ENCODE measurements at regions not wholly inside any gene's neighbourhood (a gene's known extent, or its start where the extent isn't known, plus 50 kb on each side); places are given as distances from the start of the nearest gene placed in this dataset.

GRCh38 chr17:70767102-70767701, 597.9 kb downstream of the KCNJ2 start:
- H3K27me3 Mint-ChIP-seq (ENCODE audit: insufficient read depth, unreplicated experiment), result peaks cover 9% of the 10 kb centered on the region
- TF ChIP-seq, protein P1, sequence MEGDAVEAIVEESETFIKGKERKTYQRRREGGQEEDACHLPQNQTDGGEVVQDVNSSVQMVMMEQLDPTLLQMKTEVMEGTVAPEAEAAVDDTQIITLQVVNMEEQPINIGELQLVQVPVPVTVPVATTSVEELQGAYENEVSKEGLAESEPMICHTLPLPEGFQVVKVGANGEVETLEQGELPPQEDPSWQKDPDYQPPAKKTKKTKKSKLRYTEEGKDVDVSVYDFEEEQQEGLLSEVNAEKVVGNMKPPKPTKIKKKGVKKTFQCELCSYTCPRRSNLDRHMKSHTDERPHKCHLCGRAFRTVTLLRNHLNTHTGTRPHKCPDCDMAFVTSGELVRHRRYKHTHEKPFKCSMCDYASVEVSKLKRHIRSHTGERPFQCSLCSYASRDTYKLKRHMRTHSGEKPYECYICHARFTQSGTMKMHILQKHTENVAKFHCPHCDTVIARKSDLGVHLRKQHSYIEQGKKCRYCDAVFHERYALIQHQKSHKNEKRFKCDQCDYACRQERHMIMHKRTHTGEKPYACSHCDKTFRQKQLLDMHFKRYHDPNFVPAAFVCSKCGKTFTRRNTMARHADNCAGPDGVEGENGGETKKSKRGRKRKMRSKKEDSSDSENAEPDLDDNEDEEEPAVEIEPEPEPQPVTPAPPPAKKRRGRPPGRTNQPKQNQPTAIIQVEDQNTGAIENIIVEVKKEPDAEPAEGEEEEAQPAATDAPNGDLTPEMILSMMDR (IDR thresholded peaks at IDR 0.05; ENCODE audit: unreplicated experiment), result peak; percentile 83
- no peak overlapping the region for H3K27ac Mint-ChIP-seq (ENCODE audit: low read depth, unreplicated experiment)
- ChIA-PET POLR2A (interaction anchor here (0.6 to 1.4 kb wide), 5 partner anchors 11 to 1822 kb away, joined by 3 to 7 read pairs (median 3); partner anchors contain the start of gene SOX9), CTCF (interaction anchor here (0.6 to 2.6 kb wide), 48 partner anchors 9 to 1870 kb away, joined by 3 to 21 read pairs (median 3); no protein-coding TSS in a partner anchor)
- no TSS peak for BruUV-seq (replicated peaks)
- DNase-seq (ENCODE audit: unreplicated experiment), result peak; percentile 48
- no peaks in the 10 kb centered on the region for H3K9me3 Mint-ChIP-seq (ENCODE audit: unreplicated experiment)
- no peak overlapping the region for H3K4me3 Mint-ChIP-seq (ENCODE audit: unreplicated experiment)
- intact Hi-C loops (cut with micrococcal nuclease), result loop anchor here (1.0 to 5.0 kb wide), 5 partner anchors 317 to 1773 kb away; no protein-coding TSS in a partner anchor
- no peaks in the 10 kb centered on the region for H3K36me3 Mint-ChIP-seq (ENCODE audit: insufficient read depth, unreplicated experiment)
- H3K4me1 Mint-ChIP-seq (ENCODE audit: insufficient read depth, unreplicated experiment), result no peaks in the 10 kb centered on the region

GRCh38 chr17:70769956-70770355, 600.6 kb downstream of the KCNJ2 start:
- BruUV-seq (replicated peaks), result no TSS peak
- H3K4me1 Mint-ChIP-seq (ENCODE audit: insufficient read depth, unreplicated experiment), result no peaks in the 10 kb centered on the region
- TF ChIP-seq, protein P1 (IDR thresholded peaks at IDR 0.05; ENCODE audit: unreplicated experiment), result no peak
- H3K36me3 Mint-ChIP-seq (ENCODE audit: insufficient read depth, unreplicated experiment), result no peaks in the 10 kb centered on the region
- DNase-seq (ENCODE audit: unreplicated experiment), result no peak
- peaks cover 9% of the 10 kb centered on the region for H3K27me3 Mint-ChIP-seq (ENCODE audit: insufficient read depth, unreplicated experiment)
- ChIA-PET CTCF (interaction anchor here (0.6 to 1.5 kb wide), 6 partner anchors 9 to 1532 kb away, joined by 3 to 5 read pairs (median 4); no protein-coding TSS in a partner anchor), POLR2A (interaction anchor here (0.5 kb wide), 1 partner anchor 562 kb away, joined by 3 read pairs; no protein-coding TSS in a partner anchor)
- H3K27ac Mint-ChIP-seq (ENCODE audit: low read depth, unreplicated experiment), result no peak overlapping the region
- H3K9me3 Mint-ChIP-seq (ENCODE audit: unreplicated experiment), result no peaks in the 10 kb centered on the region
- intact Hi-C loops (cut with micrococcal nuclease), result loop anchor here (5.0 kb wide), 1 partner anchor 467 kb away; no protein-coding TSS in a partner anchor
- H3K4me3 Mint-ChIP-seq (ENCODE audit: unreplicated experiment), result no peak overlapping the region

DNA sequence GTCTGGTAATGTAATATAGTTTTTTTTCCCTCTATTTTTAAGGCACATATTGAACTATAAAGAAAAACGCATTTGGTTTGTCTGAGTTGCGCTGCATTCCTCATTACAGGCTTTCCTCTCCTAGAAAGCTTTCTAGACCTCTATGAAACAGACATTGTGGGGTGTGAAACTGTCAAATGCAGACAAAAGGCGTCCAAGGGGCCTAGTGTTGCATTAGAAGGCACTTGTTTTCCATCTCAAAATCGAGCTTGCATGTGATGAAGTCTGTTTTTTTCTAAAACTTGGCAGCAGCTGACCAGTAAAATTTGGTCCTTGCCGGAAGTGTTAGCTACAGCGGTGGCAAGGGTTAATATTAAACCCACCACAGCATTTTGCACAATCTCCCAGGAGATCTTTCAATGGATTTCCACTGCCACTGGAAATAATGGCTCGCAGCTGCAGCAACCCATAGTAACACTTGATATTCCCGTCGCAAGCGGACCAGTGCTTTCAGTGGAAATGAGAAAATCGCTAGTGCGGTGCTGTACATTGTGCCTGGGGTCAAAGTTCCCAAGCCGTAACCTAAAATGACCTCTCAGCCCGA, 602.6 kb downstream of the KCNJ2 start:
- H3K36me3 Mint-ChIP-seq (ENCODE audit: insufficient read depth, unreplicated experiment), result no peaks in the 10 kb centered on the region
- H3K9me3 Mint-ChIP-seq (ENCODE audit: unreplicated experiment), result no peaks in the 10 kb centered on the region
- H3K27ac Mint-ChIP-seq (ENCODE audit: low read depth, unreplicated experiment), result no peak overlapping the region
- TF ChIP-seq, protein P1 (IDR thresholded peaks at IDR 0.05; ENCODE audit: unreplicated experiment), result no peak
- CTCF ChIA-PET, result interaction anchor here (0.6 kb wide), 1 partner anchor 313 kb away, joined by 3 read pairs; no protein-coding TSS in a partner anchor
- no peak for DNase-seq (ENCODE audit: unreplicated experiment)
- BruUV-seq (replicated peaks), result no TSS peak
- POLR2A ChIA-PET, result no interaction called here
- H3K27me3 Mint-ChIP-seq (ENCODE audit: insufficient read depth, unreplicated experiment), result no peaks in the 10 kb centered on the region
- H3K4me3 Mint-ChIP-seq (ENCODE audit: unreplicated experiment), result no peak overlapping the region
- intact Hi-C loops (cut with micrococcal nuclease), result no loop called here
- H3K4me1 Mint-ChIP-seq (ENCODE audit: insufficient read depth, unreplicated experiment), result no peaks in the 10 kb centered on the region

- CTCF ChIA-PET, result no interaction called here
- BruUV-seq (replicated peaks), result no TSS peak
- H3K27ac Mint-ChIP-seq (ENCODE audit: low read depth, unreplicated experiment), result no peak overlapping the region
- no peaks in the 10 kb centered on the region for H3K36me3 Mint-ChIP-seq (ENCODE audit: insufficient read depth, unreplicated experiment)
- no peaks in the 10 kb centered on the region for H3K4me1 Mint-ChIP-seq (ENCODE audit: insufficient read depth, unreplicated experiment)
- no peaks in the 10 kb centered on the region for H3K27me3 Mint-ChIP-seq (ENCODE audit: insufficient read depth, unreplicated experiment)
- no peak for DNase-seq (ENCODE audit: unreplicated experiment)
- POLR2A ChIA-PET, result no interaction called here
- TF ChIP-seq, protein P1 (IDR thresholded peaks at IDR 0.05; ENCODE audit: unreplicated experiment), result no peak
- H3K9me3 Mint-ChIP-seq (ENCODE audit: unreplicated experiment), result no peaks in the 10 kb centered on the region
- intact Hi-C loops (cut with micrococcal nuclease), result no loop called here
- no peak overlapping the region for H3K4me3 Mint-ChIP-seq (ENCODE audit: unreplicated experiment)
Measured at GRCh38 chr17:70772761-70773160, 603.4 kb downstream of the KCNJ2 start.

All from MCF 10A (cell line).